ENCODE measurements at regions not wholly inside any gene's neighbourhood (a gene's known extent, or its start where the extent isn't known, plus 50 kb on each side); places are given as distances from the start of the nearest gene placed in this dataset.
"Not testable (repeated sequence)": the region's sequence is repeated elsewhere in the genome, so short reads cannot be mapped to it uniquely, and the experiment has no call there.

- not testable (repeated sequence) for TF ChIP-seq TARDBP (IDR thresholded peaks at IDR 0.05); SUZ12 (IDR thresholded peaks at IDR 0.05); NFRKB (IDR thresholded peaks at IDR 0.05); ELF4 (IDR thresholded peaks at IDR 0.05); BHLHE40 (IDR thresholded peaks at IDR 0.05; ENCODE audit: borderline replicate concordance); CTBP1 (IDR thresholded peaks at IDR 0.05; ENCODE audit: borderline replicate concordance); ZNF384 (IDR thresholded peaks at IDR 0.05)
Measured at GRCh38 chr16:88188171-88188895, 194.4 kb upstream of the ZNF469 start.
